CD8-positive, alpha-beta memory T cell (primary cell): ENCODE measurements at regions not wholly inside any gene's neighbourhood (a gene's known extent, or its start where the extent isn't known, plus 50 kb on each side); places are given as distances from the start of the nearest gene placed in this dataset.

Experiments used
- CTCF ChIA-PET: fragments of 350-600 bp; sonication (Branson Sonifier 250); formaldehyde crosslinking; loops from one replicate; lab custom pipeline; 2021; ENCODE audit warnings: antibody characterized with exemption; lab: Charles Lee
- POLR2A ChIA-PET: fragments of 350-600 bp; sonication (Branson Sonifier 250); formaldehyde crosslinking; loops from one replicate; lab custom pipeline; 2021; ENCODE audit warnings: antibody characterized with exemption; lab: Charles Lee
- DNase-seq, 5 donors: peaks; one replicate each; pipeline versions ENCODE4 v3.0.0 to v3.0.0-alpha.2; 2020 to 2022; ENCODE audit warnings: mixed read lengths in 1 of 5
- H3K27ac ChIP-seq: one replicate; pipeline ENCODE4 v1.7.0; 2013; ENCODE audit warnings: low read depth, mild to moderate bottlenecking, low read length, moderate library complexity
- H3K27me3 ChIP-seq: 2 replicates; pipeline ENCODE4 v1.7.0; 2013; ENCODE audit warnings: low read length, mild to moderate bottlenecking; ENCODE audit not compliant: insufficient read depth, poor library complexity, severe bottlenecking
- H3K36me3 ChIP-seq: 2 replicates; pipeline ENCODE4 v1.7.0; 2013; ENCODE audit warnings: mild to moderate bottlenecking, low read length, moderate library complexity; ENCODE audit not compliant: insufficient read depth
- H3K4me1 ChIP-seq: 2 replicates; pipeline ENCODE4 v1.7.0; 2013; ENCODE audit warnings: mild to moderate bottlenecking, low read length, moderate library complexity; ENCODE audit not compliant: insufficient read depth
- H3K4me3 ChIP-seq: 2 replicates; pipeline ENCODE4 v1.7.0; 2013; ENCODE audit warnings: mild to moderate bottlenecking, low read length
- H3K9me3 ChIP-seq: 2 replicates; pipeline ENCODE4 v1.7.0; 2013; ENCODE audit warnings: mild to moderate bottlenecking, low read length
- H3K27ac Mint-ChIP-seq, 8 donors: one replicate each; pipeline ENCODE4 v1.8.0; 2020 to 2021; ENCODE audit warnings: mixed read lengths in 8 of 8, mild to moderate bottlenecking in 6 of 8, inconsistent platforms in 3 of 8, moderate library complexity in 3 of 8
- H3K27me3 Mint-ChIP-seq, 2 donors: one replicate each; pipeline ENCODE4 v1.8.0; 2020 to 2021; ENCODE audit warnings: mixed read lengths in 2 of 2, mild to moderate bottlenecking in 1 of 2, moderate library complexity in 1 of 2
- H3K36me3 Mint-ChIP-seq, 3 donors: one replicate each; pipeline ENCODE4 v1.8.0; 2020 to 2021; ENCODE audit warnings: mixed read lengths in 3 of 3, inconsistent platforms in 1 of 3, mild to moderate bottlenecking in 1 of 3
- H3K4me1 Mint-ChIP-seq, 3 donors: one replicate each; pipeline ENCODE4 v1.8.0; 2020 to 2021; ENCODE audit warnings: mixed read lengths in 3 of 3, inconsistent platforms in 1 of 3, mild to moderate bottlenecking in 1 of 3
- H3K4me3 Mint-ChIP-seq, 7 donors: one replicate each; pipeline ENCODE4 v1.8.0; 2020 to 2021; ENCODE audit warnings: mixed read lengths in 7 of 7, mild to moderate bottlenecking in 6 of 7, moderate library complexity in 4 of 7, inconsistent platforms in 2 of 7
- H3K9me3 Mint-ChIP-seq, 5 donors: one replicate each; pipeline ENCODE4 v1.8.0; 2020 to 2022; ENCODE audit warnings: mixed read lengths in 5 of 5, mild to moderate bottlenecking in 3 of 5, moderate library complexity in 2 of 5, inconsistent platforms in 1 of 5

- no peaks in the 10 kb centered on the region for H3K36me3 ChIP-seq
- ChIA-PET POLR2A (no interaction called here), CTCF (no interaction called here)
- no peak for DNase-seq
- no peaks in the 10 kb centered on the region for H3K4me1 ChIP-seq
- H3K4me1 Mint-ChIP-seq, result no peaks in the 10 kb centered on the region
- H3K27ac ChIP-seq, result no peak overlapping the region
- no peak overlapping the region for H3K4me3 Mint-ChIP-seq
- no peaks in the 10 kb centered on the region for H3K36me3 Mint-ChIP-seq
- H3K4me3 ChIP-seq, result no peak overlapping the region
- no peak overlapping the region for H3K27ac Mint-ChIP-seq
- no peaks in the 10 kb centered on the region for H3K27me3 ChIP-seq
- H3K9me3 Mint-ChIP-seq, result peaks cover 0 to 28% (median 9%) of the 10 kb centered on the region in 5 donors
- no peaks in the 10 kb centered on the region for H3K27me3 Mint-ChIP-seq
- no peaks in the 10 kb centered on the region for H3K9me3 ChIP-seq
These were observed 609.6 kb downstream of the TAF11L14 start for GRCh38 chr5:18243846-18244245.

- H3K27ac ChIP-seq, result no peak overlapping the region
- Mint-ChIP-seq H3K27ac (no peak overlapping the region), H3K4me1 (no peaks in the 10 kb centered on the region), H3K36me3 (no peaks in the 10 kb centered on the region), H3K4me3 (no peak overlapping the region), H3K27me3 (no peaks in the 10 kb centered on the region), H3K9me3 (peaks cover 0 to 28% (median 9%) of the 10 kb centered on the region in 5 donors)
- H3K9me3 ChIP-seq, result no peaks in the 10 kb centered on the region
- H3K27me3 ChIP-seq, result no peaks in the 10 kb centered on the region
- DNase-seq, result no peak
- H3K36me3 ChIP-seq, result no peaks in the 10 kb centered on the region
- H3K4me3 ChIP-seq, result no peak overlapping the region
- no peaks in the 10 kb centered on the region for H3K4me1 ChIP-seq
- POLR2A ChIA-PET, result no interaction called here
- CTCF ChIA-PET, result no interaction called here
These were observed 610.0 kb downstream of the TAF11L14 start for GRCh38 chr5:18244309-18244708.

- ChIA-PET POLR2A (no interaction called here), CTCF (no interaction called here)
- Histone ChIP-seq H3K27ac (no peak overlapping the region), H3K27me3 (no peaks in the 10 kb centered on the region), H3K4me3 (no peak overlapping the region), H3K9me3 (no peaks in the 10 kb centered on the region), H3K36me3 (no peaks in the 10 kb centered on the region), H3K4me1 (no peaks in the 10 kb centered on the region)
- H3K9me3 Mint-ChIP-seq, result peaks cover 11 to 38% (median 31%) of the 10 kb centered on the region in 5 donors
- DNase-seq, result no peak
- no peaks in the 10 kb centered on the region for H3K4me1 Mint-ChIP-seq
- H3K27ac Mint-ChIP-seq, result no peak overlapping the region
- H3K27me3 Mint-ChIP-seq, result no peaks in the 10 kb centered on the region
- H3K36me3 Mint-ChIP-seq, result no peaks in the 10 kb centered on the region
- H3K4me3 Mint-ChIP-seq, result no peak overlapping the region
These were observed 618.3 kb downstream of the TAF11L14 start for GRCh38 chr5:18252559-18252958.

- H3K9me3 ChIP-seq, result no peaks in the 10 kb centered on the region
- H3K4me1 Mint-ChIP-seq, result no peaks in the 10 kb centered on the region
- H3K27ac ChIP-seq, result no peak overlapping the region
- no peak overlapping the region for H3K4me3 ChIP-seq
- H3K4me3 Mint-ChIP-seq, result no peak overlapping the region
- no peak for DNase-seq
- H3K27me3 Mint-ChIP-seq, result no peaks in the 10 kb centered on the region
- H3K9me3 Mint-ChIP-seq, result peaks cover 0 to 20% (median 4%) of the 10 kb centered on the region in 5 donors
- POLR2A ChIA-PET, result no interaction called here
- no peaks in the 10 kb centered on the region for H3K4me1 ChIP-seq
- H3K27ac Mint-ChIP-seq, result no peak overlapping the region
- H3K36me3 ChIP-seq, result no peaks in the 10 kb centered on the region
- H3K36me3 Mint-ChIP-seq, result no peaks in the 10 kb centered on the region
- CTCF ChIA-PET, result no interaction called here
- no peaks in the 10 kb centered on the region for H3K27me3 ChIP-seq
These were observed 630.0 kb downstream of the TAF11L14 start for GRCh38 chr5:18264126-18264882.

GRCh38 chr5:18270635-18271338 lies 636.5 kb downstream of the TAF11L14 start:
- no peaks in the 10 kb centered on the region for H3K4me1 ChIP-seq
- H3K27me3 ChIP-seq, result no peaks in the 10 kb centered on the region
- peaks cover 2 to 33% (median 10%) of the 10 kb centered on the region in 5 donors for H3K9me3 Mint-ChIP-seq
- no peak overlapping the region for H3K4me3 Mint-ChIP-seq
- no peaks in the 10 kb centered on the region for H3K36me3 Mint-ChIP-seq
- no peak overlapping the region for H3K4me3 ChIP-seq
- H3K27ac ChIP-seq, result no peak overlapping the region
- H3K9me3 ChIP-seq, result no peaks in the 10 kb centered on the region
- DNase-seq, result no peak
- no peaks in the 10 kb centered on the region for H3K36me3 ChIP-seq
- ChIA-PET POLR2A (no interaction called here), CTCF (no interaction called here)
- no peak overlapping the region for H3K27ac Mint-ChIP-seq
- no peaks in the 10 kb centered on the region for H3K27me3 Mint-ChIP-seq
- no peaks in the 10 kb centered on the region for H3K4me1 Mint-ChIP-seq

GRCh38 chr5:18276939-18277338 lies 642.7 kb downstream of the TAF11L14 start:
- Histone ChIP-seq H3K4me1 (no peaks in the 10 kb centered on the region), H3K4me3 (no peak overlapping the region), H3K27me3 (no peaks in the 10 kb centered on the region), H3K27ac (no peak overlapping the region), H3K9me3 (no peaks in the 10 kb centered on the region), H3K36me3 (no peaks in the 10 kb centered on the region)
- no peak overlapping the region for H3K4me3 Mint-ChIP-seq
- no peaks in the 10 kb centered on the region for H3K27me3 Mint-ChIP-seq
- no peak for DNase-seq
- no peaks in the 10 kb centered on the region for H3K36me3 Mint-ChIP-seq
- ChIA-PET POLR2A (no interaction called here), CTCF (no interaction called here)
- no peaks in the 10 kb centered on the region for H3K4me1 Mint-ChIP-seq
- peaks cover 2 to 7% (median 3%) of the 10 kb centered on the region in 5 donors for H3K9me3 Mint-ChIP-seq
- no peak overlapping the region for H3K27ac Mint-ChIP-seq

- H3K4me3 Mint-ChIP-seq, result no peak overlapping the region
- no peak overlapping the region for H3K4me3 ChIP-seq
- no peak overlapping the region for H3K27ac ChIP-seq
- H3K36me3 ChIP-seq, result no peaks in the 10 kb centered on the region
- H3K27me3 Mint-ChIP-seq, result peaks cover 0 to 2% of the 10 kb centered on the region in 2 donors
- H3K36me3 Mint-ChIP-seq, result no peaks in the 10 kb centered on the region
- H3K9me3 Mint-ChIP-seq, result peaks cover 3 to 16% (median 10%) of the 10 kb centered on the region in 5 donors
- H3K27ac Mint-ChIP-seq, result no peak overlapping the region
- no peaks in the 10 kb centered on the region for H3K4me1 ChIP-seq
- ChIA-PET POLR2A (no interaction called here), CTCF (no interaction called here)
- DNase-seq, result no peak
- no peaks in the 10 kb centered on the region for H3K4me1 Mint-ChIP-seq
- H3K9me3 ChIP-seq, result no peaks in the 10 kb centered on the region
- H3K27me3 ChIP-seq, result no peaks in the 10 kb centered on the region
These were observed 647.8 kb downstream of the TAF11L14 start for GRCh38 chr5:18281947-18282581.

- DNase-seq, result no peak
- H3K4me3 Mint-ChIP-seq, result no peak overlapping the region
- no peaks in the 10 kb centered on the region for H3K4me1 Mint-ChIP-seq
- peaks cover 0 to 2% of the 10 kb centered on the region in 2 donors for H3K27me3 Mint-ChIP-seq
- ChIA-PET CTCF (no interaction called here), POLR2A (no interaction called here)
- H3K9me3 Mint-ChIP-seq, result peaks cover 3 to 22% (median 9%) of the 10 kb centered on the region in 5 donors
- H3K9me3 ChIP-seq, result no peaks in the 10 kb centered on the region
- no peaks in the 10 kb centered on the region for H3K36me3 Mint-ChIP-seq
- H3K27ac ChIP-seq, result no peak overlapping the region
- no peak overlapping the region for H3K27ac Mint-ChIP-seq
- H3K4me3 ChIP-seq, result no peak overlapping the region
- H3K36me3 ChIP-seq, result no peaks in the 10 kb centered on the region
- no peaks in the 10 kb centered on the region for H3K27me3 ChIP-seq
- no peaks in the 10 kb centered on the region for H3K4me1 ChIP-seq
These were observed 651.0 kb downstream of the TAF11L14 start for GRCh38 chr5:18285257-18285656.
